Tibial nerve (tissue), 4 donors: ENCODE measurements at regions not wholly inside any gene's neighbourhood (a gene's known extent, or its start where the extent isn't known, plus 50 kb on each side); places are given as distances from the start of the nearest gene placed in this dataset.

Source experiments
- DNase-seq, 2 donors: peaks; one replicate each; pipeline ENCODE4 v3.0.0-alpha.2; 2019; ENCODE audit warnings: low spot score in 2 of 2
- H3K27ac ChIP-seq, 4 donors: fragments of 200-600 bp; sonication (generic) in 3 of 4; one replicate each; pipeline ENCODE4 v1.5.1; 2017 to 2019; ENCODE audit warnings: mild to moderate bottlenecking in 1 of 4
- H3K27me3 ChIP-seq, 2 donors: fragments of 200-600 bp; sonication (generic) in 1 of 2; one replicate each; pipeline versions ENCODE4 v1.5.1 to v1.6.0; 2017 to 2019
- H3K36me3 ChIP-seq, 3 donors: fragments of 200-600 bp; sonication (generic); one replicate each; pipeline ENCODE4 v1.5.1; 2018 to 2019
- H3K4me1 ChIP-seq, 4 donors: fragments of 200-600 bp; sonication (generic) in 3 of 4; one replicate each; pipeline ENCODE4 v1.5.1; 2017 to 2019
- H3K4me3 ChIP-seq, 4 donors: fragments of 200-600 bp; sonication (generic) in 3 of 4; one replicate each; pipeline ENCODE4 v1.5.1; 2017 to 2019; ENCODE audit warnings: mild to moderate bottlenecking in 1 of 4, moderate library complexity in 1 of 4
- H3K9me3 ChIP-seq, 4 donors: fragments of 200-600 bp; sonication (generic) in 3 of 4; one replicate each; pipeline ENCODE4 v1.5.1; 2017 to 2019
- EP300 ChIP-seq, 2 donors: sonication (generic); formaldehyde crosslinking; IDR thresholded peaks; one replicate each; pipeline ENCODE4 v1.6.1; 2017; ENCODE audit warnings: antibody characterized with exemption in 2 of 2, mild to moderate bottlenecking in 1 of 2
- POLR2A ChIP-seq, 2 donors: fragments of 450-650 bp; IDR thresholded peaks; one replicate each; pipeline ENCODE4 v1.6.1; 2017; ENCODE audit warnings: antibody characterized with exemption in 2 of 2, mild to moderate bottlenecking in 2 of 2, moderate library complexity in 2 of 2
- WGBS, 2 donors: methylation state at CpG; one replicate each; pipeline ENCODE4 v1.1.5; 2018; 5-methylcytosine and 5-hydroxymethylcytosine counted together
- TF ChIP-seq, protein P1 (sequence below), 5 experiments: fragments of 200-600 bp in 3 of 5; fragments of 450-650 bp in 2 of 5; sonication (generic) in 3 of 5; IDR thresholded peaks; one replicate each; pipeline ENCODE4 v1.5.1; 2016 to 2019; ENCODE audit warnings: antibody characterized with exemption in 5 of 5, mild to moderate bottlenecking in 3 of 5, moderate library complexity in 2 of 5

GRCh38 chr7:153935095-153935494, 117.1 kb upstream of the DPP6 start:
- DNase-seq, result no peak
- no peaks in the 10 kb centered on the region for H3K9me3 ChIP-seq
- H3K4me1 ChIP-seq, result no peaks in the 10 kb centered on the region
- TF ChIP-seq EP300 (IDR thresholded peaks at IDR 0.05) (no peak), POLR2A (IDR thresholded peaks at IDR 0.05) (no peak)
- TF ChIP-seq, protein P1, sequence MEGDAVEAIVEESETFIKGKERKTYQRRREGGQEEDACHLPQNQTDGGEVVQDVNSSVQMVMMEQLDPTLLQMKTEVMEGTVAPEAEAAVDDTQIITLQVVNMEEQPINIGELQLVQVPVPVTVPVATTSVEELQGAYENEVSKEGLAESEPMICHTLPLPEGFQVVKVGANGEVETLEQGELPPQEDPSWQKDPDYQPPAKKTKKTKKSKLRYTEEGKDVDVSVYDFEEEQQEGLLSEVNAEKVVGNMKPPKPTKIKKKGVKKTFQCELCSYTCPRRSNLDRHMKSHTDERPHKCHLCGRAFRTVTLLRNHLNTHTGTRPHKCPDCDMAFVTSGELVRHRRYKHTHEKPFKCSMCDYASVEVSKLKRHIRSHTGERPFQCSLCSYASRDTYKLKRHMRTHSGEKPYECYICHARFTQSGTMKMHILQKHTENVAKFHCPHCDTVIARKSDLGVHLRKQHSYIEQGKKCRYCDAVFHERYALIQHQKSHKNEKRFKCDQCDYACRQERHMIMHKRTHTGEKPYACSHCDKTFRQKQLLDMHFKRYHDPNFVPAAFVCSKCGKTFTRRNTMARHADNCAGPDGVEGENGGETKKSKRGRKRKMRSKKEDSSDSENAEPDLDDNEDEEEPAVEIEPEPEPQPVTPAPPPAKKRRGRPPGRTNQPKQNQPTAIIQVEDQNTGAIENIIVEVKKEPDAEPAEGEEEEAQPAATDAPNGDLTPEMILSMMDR (IDR thresholded peaks at IDR 0.05), result no peak
- no peaks in the 10 kb centered on the region for H3K27me3 ChIP-seq
- 50 to 65% methylated on average over 13 of the region's 13 CpGs for WGBS, 2 donors
- no peak overlapping the region for H3K27ac ChIP-seq
- H3K36me3 ChIP-seq, result no peaks in the 10 kb centered on the region
- H3K4me3 ChIP-seq, result no peak overlapping the region

DNA sequence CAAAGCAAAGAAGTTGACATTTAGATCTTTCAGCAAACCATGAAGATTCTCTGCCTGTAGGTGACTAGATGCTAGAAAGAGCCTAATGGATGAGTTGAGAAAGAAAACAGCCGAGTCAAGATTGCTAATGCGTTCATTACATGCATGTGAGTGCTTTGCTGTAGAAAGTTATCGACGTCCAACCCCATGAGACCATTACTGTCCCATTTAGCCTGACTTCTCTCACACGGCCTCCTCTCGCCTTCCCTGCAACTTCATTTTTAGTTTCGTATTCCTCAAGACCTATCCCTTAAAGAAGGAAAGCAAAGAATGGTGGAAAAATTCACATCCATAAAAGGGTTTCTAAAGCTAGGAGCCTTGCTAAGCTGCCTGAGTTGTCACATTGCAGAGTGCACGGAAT, 113.7 kb upstream of the DPP6 start:
- no peak for DNase-seq
- TF ChIP-seq, protein P1 (IDR thresholded peaks at IDR 0.05), result no peak
- no peak for TF ChIP-seq EP300 (IDR thresholded peaks at IDR 0.05)
- no peaks in the 10 kb centered on the region for H3K36me3 ChIP-seq
- H3K4me3 ChIP-seq, result no peak overlapping the region
- no peaks in the 10 kb centered on the region for H3K27me3 ChIP-seq
- no peaks in the 10 kb centered on the region for H3K9me3 ChIP-seq
- H3K4me1 ChIP-seq, result no peaks in the 10 kb centered on the region
- 92 to 94% methylated on average over 8 of the region's 8 CpGs for WGBS, 2 donors
- H3K27ac ChIP-seq, result no peak overlapping the region

DNA sequence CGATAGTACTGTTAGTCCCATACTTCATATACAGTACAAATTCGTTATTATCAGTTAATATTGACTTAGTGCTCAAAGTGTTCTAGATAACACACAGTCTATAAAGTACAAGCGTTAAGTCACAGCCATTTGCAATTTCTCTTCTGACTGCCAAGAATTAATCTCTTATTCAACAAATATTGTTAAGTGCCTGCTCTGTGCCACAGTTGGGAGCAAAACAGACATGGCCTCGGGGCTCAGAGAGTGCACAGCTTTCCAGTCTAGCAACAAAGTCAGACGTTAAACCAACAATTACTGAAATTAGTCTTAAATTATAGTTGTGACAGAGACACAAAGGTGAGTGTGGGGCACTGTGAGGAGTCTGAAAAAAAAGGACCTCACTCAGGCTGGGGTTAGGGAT, 113.0 kb upstream of the DPP6 start:
- Histone ChIP-seq H3K36me3 (no peaks in the 10 kb centered on the region), H3K4me3 (no peak overlapping the region), H3K27me3 (no peaks in the 10 kb centered on the region), H3K27ac (no peak overlapping the region), H3K9me3 (no peaks in the 10 kb centered on the region), H3K4me1 (no peaks in the 10 kb centered on the region)
- no peak for DNase-seq
- WGBS, 2 donors, result 68 to 73% methylated on average over 5 of the region's 5 CpGs
- TF ChIP-seq POLR2A (IDR thresholded peaks at IDR 0.05) (no peak), EP300 (IDR thresholded peaks at IDR 0.05) (no peak)
- TF ChIP-seq, protein P1 (IDR thresholded peaks at IDR 0.05), result no peak

DNA sequence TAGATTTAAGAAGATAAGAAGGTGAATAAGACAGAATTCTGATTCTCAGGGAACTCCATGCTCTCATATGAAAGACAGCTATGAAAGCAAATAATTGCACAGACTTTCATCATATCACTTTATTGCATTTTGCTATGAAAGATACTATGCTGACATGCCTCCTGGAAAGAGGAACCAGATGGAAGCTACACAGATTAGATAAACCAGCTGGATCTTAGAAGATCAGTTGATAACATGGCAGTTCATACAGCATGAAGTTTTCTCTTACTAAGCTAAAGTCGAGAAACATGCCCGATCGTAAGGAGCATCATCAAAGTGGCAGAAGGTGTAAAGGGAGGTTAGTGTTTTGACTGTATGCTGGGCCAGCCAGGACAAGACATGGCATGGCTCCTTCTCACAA, 112.5 kb upstream of the DPP6 start:
- Histone ChIP-seq H3K36me3 (no peaks in the 10 kb centered on the region), H3K27ac (no peak overlapping the region), H3K4me3 (no peak overlapping the region), H3K27me3 (no peaks in the 10 kb centered on the region), H3K4me1 (no peaks in the 10 kb centered on the region), H3K9me3 (no peaks in the 10 kb centered on the region)
- DNase-seq, result no peak
- TF ChIP-seq POLR2A (IDR thresholded peaks at IDR 0.05), result no peak
- TF ChIP-seq, protein P1 (IDR thresholded peaks at IDR 0.05), result no peak
- WGBS, 2 donors, result 88 to 97% methylated on average over 3 of the region's 3 CpGs

DNA sequence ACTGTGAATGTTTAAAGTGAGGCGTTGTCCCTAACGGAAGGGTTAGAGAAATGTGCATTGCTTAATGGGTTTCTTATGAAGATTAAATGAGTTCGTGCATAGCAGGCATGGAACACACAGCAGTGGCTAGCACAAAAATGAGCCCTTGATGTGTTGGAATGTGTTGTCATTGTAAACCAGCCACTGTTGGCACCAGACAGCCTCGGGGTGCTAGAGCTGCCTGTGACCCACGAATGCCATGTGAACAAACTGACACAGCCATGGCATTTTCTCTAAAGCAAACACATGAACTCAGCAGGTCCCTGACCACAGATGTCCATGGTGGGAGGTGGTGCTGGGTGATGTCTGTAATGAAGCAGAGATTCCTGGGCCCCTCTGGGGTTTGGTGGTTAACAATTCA, 111.1 kb upstream of the DPP6 start:
- H3K27ac ChIP-seq, result no peak overlapping the region
- no peaks in the 10 kb centered on the region for H3K27me3 ChIP-seq
- no peaks in the 10 kb centered on the region for H3K9me3 ChIP-seq
- H3K4me1 ChIP-seq, result no peaks in the 10 kb centered on the region
- no peaks in the 10 kb centered on the region for H3K36me3 ChIP-seq
- WGBS, 2 donors, result 47 to 58% methylated on average over 5 of the region's 5 CpGs
- no peak for DNase-seq
- TF ChIP-seq, protein P1 (IDR thresholded peaks at IDR 0.05), result no peak
- no peak for TF ChIP-seq EP300 (IDR thresholded peaks at IDR 0.05)
- TF ChIP-seq POLR2A (IDR thresholded peaks at IDR 0.05), result no peak
- H3K4me3 ChIP-seq, result no peak overlapping the region
